Neural progenitor cell (in vitro differentiated cells): ENCODE measurements at regions not wholly inside any gene's neighbourhood (a gene's known extent, or its start where the extent isn't known, plus 50 kb on each side); places are given as distances from the start of the nearest gene placed in this dataset.

Experiments
- EZH2 ChIP-seq: fragments of 200-600 bp; sonication (generic); IDR thresholded peaks from 2 replicates; pipeline ENCODE4 v1.6.1; 2017; ENCODE audit warnings: antibody characterized with exemption, mild to moderate bottlenecking, moderate library complexity
- EZH2phosphoT487 ChIP-seq: fragments of 200-600 bp; sonication (generic); IDR thresholded peaks from 2 replicates; pipeline ENCODE4 v1.6.1; 2017; ENCODE audit warnings: antibody characterized with exemption
- TF ChIP-seq, protein P1 (sequence below): fragments of 200-600 bp; sonication (generic); IDR thresholded peaks from 2 replicates; pipeline ENCODE4 v1.5.1; 2017; ENCODE audit warnings: antibody characterized with exemption, mild to moderate bottlenecking

GRCh38 chr13:37473035-37473434, 125.5 kb downstream of the POSTN start:
- TF ChIP-seq, protein P1, sequence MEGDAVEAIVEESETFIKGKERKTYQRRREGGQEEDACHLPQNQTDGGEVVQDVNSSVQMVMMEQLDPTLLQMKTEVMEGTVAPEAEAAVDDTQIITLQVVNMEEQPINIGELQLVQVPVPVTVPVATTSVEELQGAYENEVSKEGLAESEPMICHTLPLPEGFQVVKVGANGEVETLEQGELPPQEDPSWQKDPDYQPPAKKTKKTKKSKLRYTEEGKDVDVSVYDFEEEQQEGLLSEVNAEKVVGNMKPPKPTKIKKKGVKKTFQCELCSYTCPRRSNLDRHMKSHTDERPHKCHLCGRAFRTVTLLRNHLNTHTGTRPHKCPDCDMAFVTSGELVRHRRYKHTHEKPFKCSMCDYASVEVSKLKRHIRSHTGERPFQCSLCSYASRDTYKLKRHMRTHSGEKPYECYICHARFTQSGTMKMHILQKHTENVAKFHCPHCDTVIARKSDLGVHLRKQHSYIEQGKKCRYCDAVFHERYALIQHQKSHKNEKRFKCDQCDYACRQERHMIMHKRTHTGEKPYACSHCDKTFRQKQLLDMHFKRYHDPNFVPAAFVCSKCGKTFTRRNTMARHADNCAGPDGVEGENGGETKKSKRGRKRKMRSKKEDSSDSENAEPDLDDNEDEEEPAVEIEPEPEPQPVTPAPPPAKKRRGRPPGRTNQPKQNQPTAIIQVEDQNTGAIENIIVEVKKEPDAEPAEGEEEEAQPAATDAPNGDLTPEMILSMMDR = peak; percentile 39
- no peak for TF ChIP-seq EZH2
- TF ChIP-seq EZH2phosphoT487 = no peak
